Gastrocnemius medialis (tissue), 4 donors: ENCODE measurements at regions not wholly inside any gene's neighbourhood (a gene's known extent, or its start where the extent isn't known, plus 50 kb on each side); places are given as distances from the start of the nearest gene placed in this dataset.

ENCODE experiments used
- CTCF ChIP-seq, 5 experiments: fragments of 450-650 bp in 3 of 5; fragments of 200-600 bp in 2 of 5; sonication (generic) in 2 of 5; IDR thresholded peaks in 4 of 5; conservative IDR thresholded peaks in 1 of 5; 1 replicate in 4 of 5; 2 replicates in 1 of 5; pipeline ENCODE4 v1.5.1; 2016 to 2019; ENCODE audit warnings: antibody characterized with exemption in 5 of 5, mild to moderate bottlenecking in 3 of 5, moderate library complexity in 3 of 5
- POLR2A ChIP-seq, 2 donors: fragments of 450-650 bp; IDR thresholded peaks; one replicate each; pipeline ENCODE4 v1.6.1; 2017; ENCODE audit warnings: antibody characterized with exemption in 2 of 2, mild to moderate bottlenecking in 2 of 2, moderate library complexity in 2 of 2

DNA sequence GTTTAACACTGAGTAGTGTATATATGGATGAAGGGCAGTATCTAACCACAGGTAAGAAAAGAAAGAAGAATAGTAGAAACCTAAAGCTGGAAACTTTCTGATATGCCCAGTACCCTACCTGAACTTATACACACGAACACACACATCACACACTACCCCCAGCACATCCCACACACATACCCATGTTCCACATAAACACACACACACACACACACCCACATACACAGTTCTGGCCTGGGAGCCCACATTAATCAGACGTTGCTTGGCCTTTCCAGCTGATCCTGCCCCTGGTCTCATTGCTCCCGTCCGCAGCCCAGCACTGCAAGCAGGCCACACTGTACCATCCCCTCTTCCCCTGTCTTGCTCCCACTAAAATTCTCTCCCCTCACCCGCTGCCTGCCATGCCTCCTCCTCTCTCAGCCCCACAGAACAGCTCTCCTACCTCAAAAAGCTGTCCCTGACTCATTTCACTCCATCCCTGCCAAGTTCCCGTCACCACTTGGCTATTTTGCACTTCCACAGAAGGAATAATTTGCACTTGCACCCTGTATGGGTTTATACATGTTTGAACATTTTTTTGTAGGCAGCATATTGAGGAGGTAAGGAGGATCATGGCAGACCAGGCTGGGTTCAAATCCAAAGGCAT, 185.8 kb upstream of the PPP2R3A start:
- TF ChIP-seq CTCF (IDR thresholded peaks at IDR 0.05 in 4 of 5, conservative IDR thresholded peaks at IDR 0.05 in 1 of 5) (no peak), POLR2A (IDR thresholded peaks at IDR 0.05) (no peak)
